AG04450 (cell line): ENCODE measurements at regions not wholly inside any gene's neighbourhood (a gene's known extent, or its start where the extent isn't known, plus 50 kb on each side); places are given as distances from the start of the nearest gene placed in this dataset.

Experiments
- CTCF ChIA-PET: fragments of 300-600, 350-600 bp; formaldehyde crosslinking; extraction: SDS; loops from one replicate; lab custom pipeline; 2022; ENCODE audit warnings: antibody characterized with exemption, inconsistent platforms; lab: Charles Lee
- POLR2A ChIA-PET: fragments of 350-600 bp; formaldehyde crosslinking; extraction: SDS; loops from one replicate; lab custom pipeline; 2021; ENCODE audit warnings: antibody characterized with exemption, inconsistent platforms; lab: Yijun Ruan, JAX
- DNase-seq: peaks from one replicate; pipeline ENCODE4 v3.0.0-alpha.2; 2011; ENCODE audit warnings: low read depth, low spot score
- H3K27ac ChIP-seq: one replicate; pipeline ENCODE4 v1.5.1; 2012; ENCODE audit warnings: low read depth, low read length, control low read depth
- H3K27me3 ChIP-seq: one replicate; pipeline ENCODE4 v1.6.0; 2012; ENCODE audit warnings: low read length; ENCODE audit not compliant: control insufficient read depth, insufficient read depth
- H3K4me3 ChIP-seq: 2 replicates; pipeline ENCODE4 v1.5.1; 2011; ENCODE audit warnings: mild to moderate bottlenecking, low read depth, low read length, control low read depth
- H3K9me3 ChIP-seq: 2 replicates; pipeline ENCODE4 v1.5.1; 2012; ENCODE audit warnings: low read length; ENCODE audit not compliant: control insufficient read depth, insufficient read depth
- TF ChIP-seq, protein P1 (sequence below): IDR thresholded peaks from 2 replicates; pipeline ENCODE4 v1.5.1; 2011; ENCODE audit warnings: low read depth, low read length, control low read depth, inconsistent platforms

DNA sequence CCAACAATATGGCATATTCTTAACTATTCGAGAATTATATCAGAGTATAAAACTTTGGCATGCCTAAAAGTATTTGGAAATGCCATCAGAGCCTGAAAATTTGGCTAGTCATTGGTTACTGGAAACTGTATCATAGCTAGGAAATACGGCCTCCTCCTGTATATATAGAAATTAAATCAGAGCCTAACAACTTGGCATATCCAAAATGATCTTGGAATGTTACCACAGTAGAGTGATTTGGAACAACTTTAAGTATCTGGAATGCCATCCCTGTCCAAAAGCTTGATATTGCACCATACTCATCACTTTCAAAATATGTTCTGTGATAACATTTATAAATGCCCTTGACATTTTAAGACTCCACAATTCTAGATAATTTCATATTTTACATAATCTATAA is 335.8 kb downstream of the SLITRK1 start:
- Histone ChIP-seq H3K9me3 (no peaks in the 10 kb centered on the region), H3K27me3 (no peaks in the 10 kb centered on the region), H3K4me3 (no peak overlapping the region), H3K27ac (no peak overlapping the region)
- TF ChIP-seq, protein P1, sequence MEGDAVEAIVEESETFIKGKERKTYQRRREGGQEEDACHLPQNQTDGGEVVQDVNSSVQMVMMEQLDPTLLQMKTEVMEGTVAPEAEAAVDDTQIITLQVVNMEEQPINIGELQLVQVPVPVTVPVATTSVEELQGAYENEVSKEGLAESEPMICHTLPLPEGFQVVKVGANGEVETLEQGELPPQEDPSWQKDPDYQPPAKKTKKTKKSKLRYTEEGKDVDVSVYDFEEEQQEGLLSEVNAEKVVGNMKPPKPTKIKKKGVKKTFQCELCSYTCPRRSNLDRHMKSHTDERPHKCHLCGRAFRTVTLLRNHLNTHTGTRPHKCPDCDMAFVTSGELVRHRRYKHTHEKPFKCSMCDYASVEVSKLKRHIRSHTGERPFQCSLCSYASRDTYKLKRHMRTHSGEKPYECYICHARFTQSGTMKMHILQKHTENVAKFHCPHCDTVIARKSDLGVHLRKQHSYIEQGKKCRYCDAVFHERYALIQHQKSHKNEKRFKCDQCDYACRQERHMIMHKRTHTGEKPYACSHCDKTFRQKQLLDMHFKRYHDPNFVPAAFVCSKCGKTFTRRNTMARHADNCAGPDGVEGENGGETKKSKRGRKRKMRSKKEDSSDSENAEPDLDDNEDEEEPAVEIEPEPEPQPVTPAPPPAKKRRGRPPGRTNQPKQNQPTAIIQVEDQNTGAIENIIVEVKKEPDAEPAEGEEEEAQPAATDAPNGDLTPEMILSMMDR = no peak
- DNase-seq = no peak
- POLR2A ChIA-PET = no interaction called here
- CTCF ChIA-PET = no interaction called here

DNA sequence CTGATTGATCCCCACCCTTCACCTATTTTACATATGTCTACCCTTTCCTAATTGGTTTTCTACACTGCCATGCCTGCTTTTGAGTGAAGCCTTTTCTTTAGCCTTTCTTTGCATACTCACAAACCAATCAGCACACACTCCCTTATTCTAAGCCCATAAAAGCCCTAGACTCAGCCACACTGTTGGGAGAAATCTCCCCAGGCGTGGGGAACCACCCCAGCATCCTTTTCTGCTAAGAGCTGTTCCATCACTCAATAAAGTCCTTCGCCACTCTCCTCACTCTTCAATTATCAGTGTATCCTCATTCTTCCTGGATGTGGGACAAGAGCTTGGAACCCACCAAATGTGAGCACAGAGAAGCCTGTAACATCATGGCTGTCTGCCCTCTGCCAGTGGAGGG is 343.6 kb downstream of the SLITRK1 start:
- Histone ChIP-seq H3K9me3 (peaks cover 11% of the 10 kb centered on the region), H3K27me3 (no peaks in the 10 kb centered on the region), H3K27ac (no peak overlapping the region), H3K4me3 (no peak overlapping the region)
- TF ChIP-seq, protein P1 = no peak
- ChIA-PET POLR2A (no interaction called here), CTCF (no interaction called here)
- DNase-seq = no peak

DNA sequence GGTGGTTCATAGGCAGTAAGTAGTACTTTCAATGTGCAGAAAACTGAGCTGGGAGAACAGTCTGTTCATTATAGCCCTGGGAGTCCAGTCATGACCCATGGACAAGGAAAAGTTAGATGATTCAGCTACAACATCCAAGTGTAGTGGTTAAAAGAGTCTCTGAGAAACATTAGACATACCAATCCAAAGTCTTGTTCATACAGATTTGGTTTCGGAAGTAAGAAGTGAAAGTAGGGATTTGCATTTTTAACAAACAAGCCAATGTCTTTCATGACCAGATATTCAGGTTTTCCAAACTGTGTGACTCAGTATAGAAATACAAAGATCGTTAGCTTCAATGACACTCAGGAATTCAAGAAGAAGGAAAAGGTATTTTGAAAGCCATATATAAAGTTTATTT is 345.3 kb downstream of the SLITRK1 start:
- TF ChIP-seq, protein P1 = no peak
- Histone ChIP-seq H3K9me3 (peaks cover 14% of the 10 kb centered on the region), H3K4me3 (no peak overlapping the region), H3K27me3 (no peaks in the 10 kb centered on the region), H3K27ac (no peak overlapping the region)
- ChIA-PET POLR2A (no interaction called here), CTCF (no interaction called here)
- no peak for DNase-seq

DNA sequence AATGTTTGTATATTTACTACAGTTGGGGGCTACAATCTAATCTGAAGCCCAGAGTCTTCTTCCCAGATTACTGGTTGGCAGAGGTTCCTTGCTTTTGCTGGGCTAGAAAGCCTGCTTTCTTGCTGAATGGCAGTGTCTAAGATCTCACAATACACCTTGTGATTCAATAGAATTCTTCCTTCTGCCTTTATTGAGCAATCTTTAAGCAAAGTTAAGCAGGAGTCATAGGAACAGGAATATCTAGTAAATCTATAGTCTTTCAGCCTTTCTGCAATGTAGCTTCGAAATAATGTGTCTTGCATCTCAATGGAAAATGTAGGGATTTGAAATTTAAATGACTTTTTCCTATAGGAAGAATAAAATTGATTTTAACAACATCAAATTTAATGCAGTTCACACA is 346.1 kb downstream of the SLITRK1 start:
- ChIA-PET POLR2A (no interaction called here), CTCF (no interaction called here)
- DNase-seq = no peak
- no peaks in the 10 kb centered on the region for H3K27me3 ChIP-seq
- H3K9me3 ChIP-seq = peaks cover 14% of the 10 kb centered on the region
- H3K4me3 ChIP-seq = no peak overlapping the region
- no peak overlapping the region for H3K27ac ChIP-seq
- TF ChIP-seq, protein P1 = no peak

DNA sequence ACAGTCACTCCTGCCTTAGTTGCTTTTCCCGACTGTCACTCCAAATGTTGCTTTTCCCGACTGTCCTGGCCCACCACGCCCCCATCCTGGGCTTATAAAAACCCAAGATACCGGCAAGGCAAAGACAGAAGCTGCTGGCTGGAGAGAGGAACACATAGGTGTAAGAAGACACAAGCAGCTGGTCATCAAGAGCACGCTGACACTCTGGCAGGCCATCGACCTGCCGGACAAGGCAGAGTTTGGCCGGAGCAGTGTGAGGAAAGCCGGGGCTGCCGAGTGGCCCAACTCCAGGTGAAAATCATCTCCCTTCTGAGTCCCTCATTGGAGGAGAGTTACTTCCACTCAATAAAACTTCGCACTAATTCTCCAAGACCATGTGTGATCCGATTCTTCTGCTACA is 349.5 kb downstream of the SLITRK1 start:
- ChIA-PET CTCF (no interaction called here), POLR2A (no interaction called here)
- H3K27me3 ChIP-seq = no peaks in the 10 kb centered on the region

More for the DNA sequence above, 349.5 kb downstream of the SLITRK1 start:
- Histone ChIP-seq H3K4me3 (no peak overlapping the region), H3K27ac (no peak overlapping the region), H3K9me3 (peaks cover 7% of the 10 kb centered on the region)
- TF ChIP-seq, protein P1 = no peak
- DNase-seq = no peak
